Sigmoid colon (tissue), 6 donors: ENCODE measurements at regions not wholly inside any gene's neighbourhood (a gene's known extent, or its start where the extent isn't known, plus 50 kb on each side); places are given as distances from the start of the nearest gene placed in this dataset.

Source experiments
- DNase-seq: peaks from one replicate; pipeline ENCODE4 v3.0.0-alpha.2; 2019
- H3K27ac ChIP-seq, 4 donors: fragments of 200-600 bp; sonication (generic); one replicate each; pipeline ENCODE4 v1.5.1; 2016 to 2019; ENCODE audit warnings: mild to moderate bottlenecking in 1 of 4
- H3K27me3 ChIP-seq, 3 donors: fragments of 200-600 bp; sonication (generic); one replicate each; pipeline ENCODE4 v1.5.1; 2019; ENCODE audit warnings: mild to moderate bottlenecking in 1 of 3
- H3K36me3 ChIP-seq, 4 donors: fragments of 200-600 bp; sonication (generic); one replicate each; pipeline ENCODE4 v1.5.1; 2016 to 2019
- H3K4me1 ChIP-seq, 4 donors: fragments of 200-600 bp; sonication (generic); one replicate each; pipeline ENCODE4 v1.5.1; 2017 to 2019
- H3K4me3 ChIP-seq, 4 donors: fragments of 200-600 bp; sonication (generic); one replicate each; pipeline ENCODE4 v1.5.1; 2017 to 2019; ENCODE audit warnings: mild to moderate bottlenecking in 2 of 4, moderate library complexity in 1 of 4
- H3K9me3 ChIP-seq, 4 donors: fragments of 200-600 bp in 3 of 4; sonication (generic) in 3 of 4; one replicate each; pipeline versions ENCODE4 v1.5.1 to v1.6.1; 2013 to 2019
- EP300 ChIP-seq, 4 donors: sonication (generic); formaldehyde crosslinking; IDR thresholded peaks; one replicate each; pipeline ENCODE4 v1.6.1; 2017; ENCODE audit warnings: antibody characterized with exemption in 4 of 4
- POLR2A ChIP-seq, 2 donors: fragments of 450-650 bp; IDR thresholded peaks; one replicate each; pipeline ENCODE4 v1.6.1; 2016; ENCODE audit warnings: antibody characterized with exemption in 2 of 2, mild to moderate bottlenecking in 2 of 2, moderate library complexity in 2 of 2
- POLR2AphosphoS5 ChIP-seq, 4 donors: sonication (generic); formaldehyde crosslinking; IDR thresholded peaks; one replicate each; pipeline ENCODE4 v1.6.1; 2017; ENCODE audit warnings: antibody characterized with exemption in 4 of 4
- WGBS, 2 donors: extraction: QIAGEN DNeasy Blood & Tissue Kit; methylation state at CpG; one replicate each; pipeline ENCODE4 v1.1.7; 2013; 5-methylcytosine and 5-hydroxymethylcytosine counted together
- intact Hi-C: fragments of 100-400 bp; cut with DNase I; formaldehyde crosslinking; loops from one replicate; pipeline ENCODE4 v1.15.1; 2023
- TF ChIP-seq, protein P1 (sequence below), 4 experiments: fragments of 450-650 bp in 3 of 4; fragments of 200-600 bp in 1 of 4; IDR thresholded peaks; one replicate each; pipeline ENCODE4 v1.5.1; 2016 to 2019; ENCODE audit warnings: antibody characterized with exemption in 4 of 4, mild to moderate bottlenecking in 3 of 4, moderate library complexity in 2 of 4
- donor health status: healthy with polysubstance abuse.
- donor health status: healthy.

DNA sequence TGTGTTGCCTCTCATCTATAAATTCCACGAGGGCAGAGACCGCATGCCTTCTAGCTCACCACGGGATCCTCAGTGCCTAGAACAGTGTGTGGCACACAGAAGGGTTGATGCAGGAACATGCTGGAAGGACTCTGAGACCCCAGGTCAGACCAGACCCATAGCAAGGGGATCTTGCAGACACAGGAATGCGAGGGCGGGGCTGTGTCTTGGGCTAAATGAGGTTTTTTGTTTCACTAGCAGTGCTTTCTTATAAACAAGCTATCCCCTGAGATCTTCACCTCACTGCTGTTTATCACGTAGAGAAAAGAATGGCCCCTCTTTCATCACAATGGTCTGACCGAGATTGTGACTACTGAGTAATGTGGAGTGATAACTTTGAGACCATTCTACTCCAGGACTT is 122.4 kb downstream of the IRX2 start:
- no peaks in the 10 kb centered on the region for H3K9me3 ChIP-seq
- no peak overlapping the region for H3K27ac ChIP-seq
- H3K27me3 ChIP-seq, result peaks cover 0 to 28% (median 0%) of the 10 kb centered on the region in 3 donors
- intact Hi-C loops, result no loop called here
- no peaks in the 10 kb centered on the region for H3K36me3 ChIP-seq
- DNase-seq, result no peak
- TF ChIP-seq POLR2AphosphoS5 (IDR thresholded peaks at IDR 0.05), result no peak
- no peak for TF ChIP-seq EP300 (IDR thresholded peaks at IDR 0.05)
- TF ChIP-seq, protein P1, sequence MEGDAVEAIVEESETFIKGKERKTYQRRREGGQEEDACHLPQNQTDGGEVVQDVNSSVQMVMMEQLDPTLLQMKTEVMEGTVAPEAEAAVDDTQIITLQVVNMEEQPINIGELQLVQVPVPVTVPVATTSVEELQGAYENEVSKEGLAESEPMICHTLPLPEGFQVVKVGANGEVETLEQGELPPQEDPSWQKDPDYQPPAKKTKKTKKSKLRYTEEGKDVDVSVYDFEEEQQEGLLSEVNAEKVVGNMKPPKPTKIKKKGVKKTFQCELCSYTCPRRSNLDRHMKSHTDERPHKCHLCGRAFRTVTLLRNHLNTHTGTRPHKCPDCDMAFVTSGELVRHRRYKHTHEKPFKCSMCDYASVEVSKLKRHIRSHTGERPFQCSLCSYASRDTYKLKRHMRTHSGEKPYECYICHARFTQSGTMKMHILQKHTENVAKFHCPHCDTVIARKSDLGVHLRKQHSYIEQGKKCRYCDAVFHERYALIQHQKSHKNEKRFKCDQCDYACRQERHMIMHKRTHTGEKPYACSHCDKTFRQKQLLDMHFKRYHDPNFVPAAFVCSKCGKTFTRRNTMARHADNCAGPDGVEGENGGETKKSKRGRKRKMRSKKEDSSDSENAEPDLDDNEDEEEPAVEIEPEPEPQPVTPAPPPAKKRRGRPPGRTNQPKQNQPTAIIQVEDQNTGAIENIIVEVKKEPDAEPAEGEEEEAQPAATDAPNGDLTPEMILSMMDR (IDR thresholded peaks at IDR 0.05), result no peak
- TF ChIP-seq POLR2A (IDR thresholded peaks at IDR 0.05), result no peak
- no peak overlapping the region for H3K4me3 ChIP-seq
- 50 to 55% methylated on average over 7 of the region's 7 CpGs for WGBS, 2 donors
- no peaks in the 10 kb centered on the region for H3K4me1 ChIP-seq

DNA sequence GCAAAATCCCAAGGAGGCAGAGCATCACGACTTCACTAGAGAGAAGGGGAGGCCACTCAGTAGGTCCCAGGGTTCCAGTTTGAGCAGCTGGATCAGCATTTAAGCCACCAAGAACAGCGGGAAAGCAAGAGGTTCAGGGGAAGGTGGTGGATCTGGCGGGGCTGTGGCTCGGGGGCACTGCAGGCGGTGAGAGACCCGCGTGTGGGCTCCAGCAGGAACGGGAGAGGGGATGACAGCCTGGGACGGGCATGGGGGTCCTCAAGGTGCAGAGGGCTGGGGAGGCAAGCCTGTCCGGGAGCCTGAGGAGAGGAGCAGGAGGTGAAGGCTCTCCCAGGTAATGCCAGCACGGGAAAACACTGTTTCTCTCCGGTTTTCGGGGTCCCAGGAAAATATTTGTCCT is 123.6 kb downstream of the IRX2 start:
- Histone ChIP-seq H3K9me3 (no peaks in the 10 kb centered on the region), H3K4me3 (no peak overlapping the region), H3K27me3 (peaks cover 0 to 20% (median 0%) of the 10 kb centered on the region in 3 donors), H3K27ac (no peak overlapping the region), H3K4me1 (no peaks in the 10 kb centered on the region), H3K36me3 (no peaks in the 10 kb centered on the region)
- TF ChIP-seq, protein P1 (IDR thresholded peaks at IDR 0.05), result no peak
- TF ChIP-seq EP300 (IDR thresholded peaks at IDR 0.05), result no peak
- DNase-seq, result no peak
- intact Hi-C loops, result no loop called here
- 85 to 90% methylated on average over 13 of the region's 13 CpGs for WGBS, 2 donors

DNA sequence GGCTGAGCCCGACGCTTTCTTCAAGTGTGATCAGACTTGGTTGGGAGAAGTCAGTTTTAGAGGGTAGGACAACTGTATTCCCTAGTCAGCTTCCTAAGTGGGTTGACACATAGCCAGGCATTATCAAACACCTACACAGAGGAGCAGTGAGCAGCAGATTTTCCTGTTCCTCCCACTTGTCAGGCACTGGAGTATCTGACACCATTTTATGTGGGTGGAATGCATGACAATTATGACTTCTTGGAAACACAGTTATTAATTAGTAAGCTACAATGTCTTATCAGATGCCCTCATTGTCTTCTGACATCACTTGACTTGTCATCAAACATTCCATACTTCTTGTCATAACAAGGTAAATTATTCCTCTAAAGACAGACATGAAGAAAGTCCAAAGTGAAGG is 124.9 kb downstream of the IRX2 start:
- Histone ChIP-seq H3K36me3 (no peaks in the 10 kb centered on the region), H3K27ac (no peak overlapping the region), H3K4me1 (no peaks in the 10 kb centered on the region), H3K4me3 (no peak overlapping the region), H3K9me3 (no peaks in the 10 kb centered on the region), H3K27me3 (peaks cover 0 to 8% (median 0%) of the 10 kb centered on the region in 3 donors)
- 94 to 96% methylated on average over 2 of the region's 2 CpGs for WGBS, 2 donors
- no peak for DNase-seq
- TF ChIP-seq POLR2AphosphoS5 (IDR thresholded peaks at IDR 0.05) (no peak), POLR2A (IDR thresholded peaks at IDR 0.05) (no peak), EP300 (IDR thresholded peaks at IDR 0.05) (no peak)
- TF ChIP-seq, protein P1 (IDR thresholded peaks at IDR 0.05), result no peak
- intact Hi-C loops, result no loop called here

DNA sequence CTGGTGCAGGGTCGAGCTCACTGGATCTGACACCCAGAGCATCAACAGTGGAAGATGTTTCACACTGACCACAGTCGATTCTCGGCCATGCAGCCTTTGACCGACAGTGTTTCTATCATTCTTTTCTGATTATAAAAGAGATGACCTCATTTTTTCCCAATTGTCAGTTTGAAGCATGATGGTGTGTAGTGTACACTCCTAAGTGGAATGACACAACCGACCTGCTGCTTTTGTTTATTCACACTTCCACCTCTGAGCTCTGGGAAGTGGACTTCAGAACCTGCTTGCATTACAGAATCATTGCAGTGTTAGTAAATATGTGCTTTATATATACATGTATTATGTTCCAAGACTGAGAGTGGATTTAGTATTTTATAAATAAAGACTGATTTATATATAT is 128.6 kb downstream of the IRX2 start:
- WGBS, 2 donors, result 62 to 73% methylated on average over 5 of the region's 5 CpGs

DNA sequence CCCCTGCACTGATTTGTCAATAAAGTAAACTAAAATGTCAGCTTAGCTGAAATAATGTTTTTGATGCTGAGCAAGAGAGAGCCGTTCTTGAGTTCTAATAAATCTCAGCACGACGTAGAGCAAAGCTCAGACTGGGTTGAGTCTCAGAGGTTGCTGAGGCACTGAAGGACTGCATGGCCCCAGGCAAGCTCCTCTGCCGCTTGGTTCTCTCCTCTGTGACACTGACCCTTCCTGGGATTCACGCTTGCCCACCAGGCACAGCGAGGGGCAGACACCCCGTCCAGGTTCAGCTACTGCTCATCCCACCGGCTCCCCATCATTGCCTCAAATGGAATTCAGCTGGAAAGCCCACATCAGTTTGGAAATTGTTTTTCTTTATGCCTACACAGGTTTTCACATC is 129.8 kb downstream of the IRX2 start:
- TF ChIP-seq, protein P1 (IDR thresholded peaks at IDR 0.05), result no peak
- intact Hi-C loops, result no loop called here
- Histone ChIP-seq H3K27ac (no peak overlapping the region), H3K36me3 (no peaks in the 10 kb centered on the region), H3K4me3 (no peak overlapping the region), H3K27me3 (peaks cover 0 to 12% (median 0%) of the 10 kb centered on the region in 3 donors), H3K4me1 (no peaks in the 10 kb centered on the region), H3K9me3 (no peaks in the 10 kb centered on the region)
- WGBS, 2 donors, result 84 to 85% methylated on average over 8 of the region's 8 CpGs
- DNase-seq, result no peak

More for the DNA sequence above, 128.6 kb downstream of the IRX2 start:
- H3K36me3 ChIP-seq, result no peaks in the 10 kb centered on the region
- no peaks in the 10 kb centered on the region for H3K9me3 ChIP-seq
- H3K4me3 ChIP-seq, result no peak overlapping the region
- TF ChIP-seq POLR2A (IDR thresholded peaks at IDR 0.05), result no peak
- TF ChIP-seq EP300 (IDR thresholded peaks at IDR 0.05), result no peak
- no peak for TF ChIP-seq POLR2AphosphoS5 (IDR thresholded peaks at IDR 0.05)
- H3K27me3 ChIP-seq, result peaks cover 0 to 11% (median 0%) of the 10 kb centered on the region in 3 donors
- no peak for DNase-seq
- H3K4me1 ChIP-seq, result no peaks in the 10 kb centered on the region
- intact Hi-C loops, result no loop called here
- H3K27ac ChIP-seq, result no peak overlapping the region
